ENCODE measurements at regions not wholly inside any gene's neighbourhood (a gene's known extent, or its start where the extent isn't known, plus 50 kb on each side); places are given as distances from the start of the nearest gene placed in this dataset.

DNA sequence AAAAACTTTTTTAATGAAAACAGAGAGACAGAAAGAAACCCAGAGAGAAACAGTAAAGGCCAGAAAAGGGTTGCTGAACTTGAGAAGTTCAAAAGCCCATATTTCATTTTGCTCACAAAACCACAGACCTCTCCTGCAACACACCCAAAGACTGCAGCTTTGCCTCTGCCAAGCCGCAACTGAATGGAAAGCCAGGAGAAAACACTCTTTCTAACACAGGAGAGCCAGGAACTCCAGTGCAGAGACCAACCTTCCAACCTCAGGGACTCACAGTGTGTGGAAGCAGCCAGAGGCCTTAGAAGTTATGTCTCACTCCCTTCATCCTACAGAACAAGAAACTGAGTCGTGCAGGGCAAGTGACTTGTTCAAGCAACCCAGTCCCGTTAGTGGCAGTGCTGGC lies 163.1 kb upstream of the HES1 start:
- Histone ChIP-seq H3K4me2 (ENCODE audit: low read length) (no peak overlapping the region), H3K9me3 (ENCODE audit: control insufficient read depth, insufficient read depth, low read length) (no peaks in the 10 kb centered on the region), H3K79me2 (ENCODE audit: control insufficient read depth, low read length) (no peaks in the 10 kb centered on the region), H3K27ac (ENCODE audit: low read depth, low read length) (no peak overlapping the region), H3K4me3 (ENCODE audit: low read length) (no peak overlapping the region), H3K36me3 (ENCODE audit: control insufficient read depth, low read length) (no peaks in the 10 kb centered on the region), H3K27me3 (ENCODE audit: control insufficient read depth, low read length) (peaks cover 29% of the 10 kb centered on the region), H3K9me2 (replicated peaks; ENCODE audit: control insufficient read depth, low read length) (no peaks in the 10 kb centered on the region), H4K20me1 (ENCODE audit: control insufficient read depth, insufficient read depth, low read depth, low read length) (no peaks in the 10 kb centered on the region), H3K4me1 (ENCODE audit: control insufficient read depth, low read length) (0 out of 2 replicates have a peak, but pooled peaks cover 3% of the 10 kb centered on the region), H3F3A (ENCODE audit: control insufficient read depth, insufficient read depth) (no peaks in the 10 kb centered on the region)
- no peak for TF ChIP-seq EZH2phosphoT487 (IDR thresholded peaks at IDR 0.05; ENCODE audit: borderline replicate concordance, low read length)
- TF ChIP-seq, protein P1, sequence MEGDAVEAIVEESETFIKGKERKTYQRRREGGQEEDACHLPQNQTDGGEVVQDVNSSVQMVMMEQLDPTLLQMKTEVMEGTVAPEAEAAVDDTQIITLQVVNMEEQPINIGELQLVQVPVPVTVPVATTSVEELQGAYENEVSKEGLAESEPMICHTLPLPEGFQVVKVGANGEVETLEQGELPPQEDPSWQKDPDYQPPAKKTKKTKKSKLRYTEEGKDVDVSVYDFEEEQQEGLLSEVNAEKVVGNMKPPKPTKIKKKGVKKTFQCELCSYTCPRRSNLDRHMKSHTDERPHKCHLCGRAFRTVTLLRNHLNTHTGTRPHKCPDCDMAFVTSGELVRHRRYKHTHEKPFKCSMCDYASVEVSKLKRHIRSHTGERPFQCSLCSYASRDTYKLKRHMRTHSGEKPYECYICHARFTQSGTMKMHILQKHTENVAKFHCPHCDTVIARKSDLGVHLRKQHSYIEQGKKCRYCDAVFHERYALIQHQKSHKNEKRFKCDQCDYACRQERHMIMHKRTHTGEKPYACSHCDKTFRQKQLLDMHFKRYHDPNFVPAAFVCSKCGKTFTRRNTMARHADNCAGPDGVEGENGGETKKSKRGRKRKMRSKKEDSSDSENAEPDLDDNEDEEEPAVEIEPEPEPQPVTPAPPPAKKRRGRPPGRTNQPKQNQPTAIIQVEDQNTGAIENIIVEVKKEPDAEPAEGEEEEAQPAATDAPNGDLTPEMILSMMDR (IDR thresholded peaks at IDR 0.05; ENCODE audit: low read depth, low read length, poor library complexity, severe bottlenecking): no peak

DNA sequence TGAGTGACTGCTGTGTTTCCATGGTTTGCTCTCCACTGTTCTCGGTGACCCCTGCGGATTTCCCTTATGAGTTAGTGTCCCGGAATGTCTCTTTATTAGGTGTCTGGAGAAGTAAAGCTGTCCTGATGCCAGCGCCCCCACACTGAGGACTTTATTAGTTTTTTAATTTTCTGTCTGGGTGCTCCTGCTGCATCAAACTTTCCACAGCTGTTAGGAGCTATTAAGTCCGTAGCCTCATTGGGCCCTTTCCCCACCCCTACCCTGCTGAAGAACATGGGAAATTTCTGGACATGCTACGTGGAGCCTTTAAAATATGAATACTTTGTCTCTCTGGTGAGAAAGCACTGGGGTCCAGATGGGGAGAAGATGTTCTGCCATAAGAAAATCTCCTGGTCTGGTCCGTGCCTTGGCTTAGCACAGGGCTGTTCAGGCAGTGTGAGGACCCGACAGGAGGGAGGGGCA lies 161.7 kb upstream of the HES1 start:
- TF ChIP-seq, protein P1 (IDR thresholded peaks at IDR 0.05; ENCODE audit: low read depth, low read length, poor library complexity, severe bottlenecking): no peak
- no peak for TF ChIP-seq EZH2phosphoT487 (IDR thresholded peaks at IDR 0.05; ENCODE audit: borderline replicate concordance, low read length)
- H3K4me2 ChIP-seq (ENCODE audit: low read length): no peak overlapping the region
- no peaks in the 10 kb centered on the region for H3F3A ChIP-seq (ENCODE audit: control insufficient read depth, insufficient read depth)
- H3K27ac ChIP-seq (ENCODE audit: low read depth, low read length): no peak overlapping the region
- H3K27me3 ChIP-seq (ENCODE audit: control insufficient read depth, low read length): peaks cover 29% of the 10 kb centered on the region
- H3K9me3 ChIP-seq (ENCODE audit: control insufficient read depth, insufficient read depth, low read length): no peaks in the 10 kb centered on the region
- no peaks in the 10 kb centered on the region for H3K36me3 ChIP-seq (ENCODE audit: control insufficient read depth, low read length)
- H3K4me3 ChIP-seq (ENCODE audit: low read length): no peak overlapping the region
- H4K20me1 ChIP-seq (ENCODE audit: control insufficient read depth, insufficient read depth, low read depth, low read length): no peaks in the 10 kb centered on the region
- no peaks in the 10 kb centered on the region for H3K9me2 ChIP-seq (replicated peaks; ENCODE audit: control insufficient read depth, low read length)
- no peaks in the 10 kb centered on the region for H3K79me2 ChIP-seq (ENCODE audit: control insufficient read depth, low read length)
- H3K4me1 ChIP-seq (ENCODE audit: control insufficient read depth, low read length): 0 out of 2 replicates have a peak, but pooled peaks cover 3% of the 10 kb centered on the region

DNA sequence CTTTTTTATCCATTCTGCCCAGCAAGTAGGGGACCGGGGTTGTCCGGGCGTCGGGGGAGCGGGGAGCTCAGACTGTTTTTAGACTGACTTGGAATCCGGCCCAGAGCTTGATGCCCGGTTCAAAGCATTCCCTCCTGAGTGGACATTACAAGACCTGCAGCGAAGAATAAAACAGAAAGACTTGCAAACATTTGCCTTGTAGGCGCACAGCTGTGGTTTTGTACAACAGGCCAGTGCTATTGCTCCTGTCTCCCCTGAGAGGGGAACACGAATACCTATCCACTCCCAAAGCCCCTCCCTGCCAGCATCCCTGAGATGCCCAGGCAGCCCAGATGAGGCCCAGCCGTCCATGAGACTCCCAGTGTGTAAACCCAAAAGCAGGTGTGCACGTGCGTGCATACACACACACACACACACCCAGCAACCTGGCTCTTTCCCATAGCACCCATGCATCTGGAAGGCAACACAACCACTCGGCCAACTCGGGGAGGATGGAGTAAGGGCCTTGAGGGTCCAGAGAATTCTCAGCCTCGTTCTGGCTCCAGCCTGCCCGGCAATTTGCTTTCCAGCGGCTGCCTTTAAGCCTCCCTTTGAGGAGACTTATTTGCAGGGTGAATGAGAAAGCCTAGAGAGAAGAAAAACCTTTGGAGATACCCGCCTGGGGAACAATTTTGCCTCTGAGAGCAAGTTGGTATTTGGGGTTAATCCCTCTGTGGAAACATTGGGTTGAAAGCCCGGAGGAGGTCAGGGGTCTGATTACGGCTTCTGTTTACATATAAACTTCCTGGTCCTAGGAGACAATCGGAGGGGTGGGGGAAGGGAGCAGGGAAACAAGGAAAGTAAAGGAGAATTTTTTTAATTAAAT lies 161.0 kb upstream of the HES1 start:
- no peak overlapping the region for H3K27ac ChIP-seq (ENCODE audit: low read depth, low read length)
- peaks cover 27% of the 10 kb centered on the region for H3K27me3 ChIP-seq (ENCODE audit: control insufficient read depth, low read length)
- H4K20me1 ChIP-seq (ENCODE audit: control insufficient read depth, insufficient read depth, low read depth, low read length): no peaks in the 10 kb centered on the region
- H3F3A ChIP-seq (ENCODE audit: control insufficient read depth, insufficient read depth): no peaks in the 10 kb centered on the region
- no peaks in the 10 kb centered on the region for H3K36me3 ChIP-seq (ENCODE audit: control insufficient read depth, low read length)
- no peaks in the 10 kb centered on the region for H3K79me2 ChIP-seq (ENCODE audit: control insufficient read depth, low read length)
- no peak overlapping the region for H3K4me3 ChIP-seq (ENCODE audit: low read length)
- H3K4me1 ChIP-seq (ENCODE audit: control insufficient read depth, low read length): 0 out of 2 replicates have a peak, but pooled peaks cover 3% of the 10 kb centered on the region
- H3K9me2 ChIP-seq (replicated peaks; ENCODE audit: control insufficient read depth, low read length): no peaks in the 10 kb centered on the region
- no peaks in the 10 kb centered on the region for H3K9me3 ChIP-seq (ENCODE audit: control insufficient read depth, insufficient read depth, low read length)
- no peak for TF ChIP-seq EZH2phosphoT487 (IDR thresholded peaks at IDR 0.05; ENCODE audit: borderline replicate concordance, low read length)
- TF ChIP-seq, protein P1 (IDR thresholded peaks at IDR 0.05; ENCODE audit: low read depth, low read length, poor library complexity, severe bottlenecking): no peak
- no peak overlapping the region for H3K4me2 ChIP-seq (ENCODE audit: low read length)
